Tibial artery (tissue), 4 donors: ENCODE measurements at regions not wholly inside any gene's neighbourhood (a gene's known extent, or its start where the extent isn't known, plus 50 kb on each side); places are given as distances from the start of the nearest gene placed in this dataset.

Experiments
- DNase-seq, 2 donors: peaks; one replicate each; pipeline ENCODE4 v3.0.0-alpha.2; 2019
- H3K27ac ChIP-seq, 2 donors: fragments of 200-600 bp; sonication (generic) in 1 of 2; 1 replicate in 1 of 2; 2 replicates in 1 of 2; pipeline ENCODE4 v1.5.1; 2018 to 2019; ENCODE audit warnings: mild to moderate bottlenecking in 1 of 2
- H3K27me3 ChIP-seq, 2 donors: fragments of 200-600 bp; sonication (generic) in 1 of 2; one replicate each; pipeline versions ENCODE4 v1.5.1 to v1.6.0; 2016 to 2019
- H3K36me3 ChIP-seq, 3 donors: fragments of 200-600 bp; sonication (generic) in 2 of 3; one replicate each; pipeline ENCODE4 v1.5.1; 2016 to 2019; ENCODE audit warnings: mild to moderate bottlenecking in 2 of 3
- H3K4me1 ChIP-seq, 4 donors: fragments of 200-600 bp; sonication (generic) in 2 of 4; 1 replicate in 3 of 4; 2 replicates in 1 of 4; pipeline ENCODE4 v1.5.1; 2016 to 2019
- H3K4me3 ChIP-seq, 2 donors: fragments of 200-600 bp; sonication (generic) in 1 of 2; 1 replicate in 1 of 2; 2 replicates in 1 of 2; pipeline ENCODE4 v1.5.1; 2018 to 2019; ENCODE audit warnings: mild to moderate bottlenecking in 2 of 2
- H3K9me3 ChIP-seq, 3 donors: fragments of 200-600 bp; sonication (generic) in 1 of 3; one replicate each; pipeline ENCODE4 v1.5.1; 2016 to 2019
- CTCF ChIP-seq, 2 experiments: fragments of 200-600 bp in 1 of 2; fragments of 450-650 bp in 1 of 2; IDR thresholded peaks; one replicate each; pipeline ENCODE4 v1.5.1; 2017 to 2019; ENCODE audit warnings: antibody characterized with exemption in 2 of 2, mild to moderate bottlenecking in 1 of 2, moderate library complexity in 1 of 2
- intact Hi-C: fragments of 100-400 bp; cut with DNase I; formaldehyde crosslinking; loops from one replicate; pipeline ENCODE4 v1.15.0; 2023; ENCODE audit warnings: low total_unique reads

- Histone ChIP-seq H3K27ac (no peak overlapping the region), H3K9me3 (no peaks in the 10 kb centered on the region), H3K4me3 (no peak overlapping the region), H3K27me3 (no peaks in the 10 kb centered on the region), H3K36me3 (no peaks in the 10 kb centered on the region), H3K4me1 (no peaks in the 10 kb centered on the region)
- intact Hi-C loops = no loop called here
- TF ChIP-seq CTCF (IDR thresholded peaks at IDR 0.05) = no peak
- DNase-seq = no peak
Measured at GRCh38 chr6:139485185-139485584, 110.7 kb upstream of the CITED2 start.

GRCh38 chr6:139483079-139483478 is 108.6 kb upstream of the CITED2 start:
- no peaks in the 10 kb centered on the region for H3K9me3 ChIP-seq
- H3K4me3 ChIP-seq = no peak overlapping the region
- no peaks in the 10 kb centered on the region for H3K36me3 ChIP-seq
- H3K27me3 ChIP-seq = no peaks in the 10 kb centered on the region
- DNase-seq = no peak
- H3K27ac ChIP-seq = no peak overlapping the region
- TF ChIP-seq CTCF (IDR thresholded peaks at IDR 0.05) = no peak
- intact Hi-C loops = no loop called here
- H3K4me1 ChIP-seq = no peaks in the 10 kb centered on the region

GRCh38 chr6:139482287-139482686 is 107.8 kb upstream of the CITED2 start:
- intact Hi-C loops = no loop called here
- Histone ChIP-seq H3K4me3 (no peak overlapping the region), H3K36me3 (no peaks in the 10 kb centered on the region), H3K4me1 (no peaks in the 10 kb centered on the region), H3K9me3 (no peaks in the 10 kb centered on the region), H3K27ac (no peak overlapping the region), H3K27me3 (no peaks in the 10 kb centered on the region)
- no peak for TF ChIP-seq CTCF (IDR thresholded peaks at IDR 0.05)
- no peak for DNase-seq

- H3K4me1 ChIP-seq = no peaks in the 10 kb centered on the region
- no peak overlapping the region for H3K27ac ChIP-seq
- no peak overlapping the region for H3K4me3 ChIP-seq
- intact Hi-C loops = no loop called here
- DNase-seq = no peak
- H3K27me3 ChIP-seq = no peaks in the 10 kb centered on the region
- no peak for TF ChIP-seq CTCF (IDR thresholded peaks at IDR 0.05)
- no peaks in the 10 kb centered on the region for H3K9me3 ChIP-seq
- H3K36me3 ChIP-seq = no peaks in the 10 kb centered on the region
Measured at GRCh38 chr6:139480356-139481165, 106.1 kb upstream of the CITED2 start.

- H3K9me3 ChIP-seq = no peaks in the 10 kb centered on the region
- no peaks in the 10 kb centered on the region for H3K27me3 ChIP-seq
- H3K36me3 ChIP-seq = no peaks in the 10 kb centered on the region
- H3K4me1 ChIP-seq = peaks cover 0 to 7% (median 4%) of the 10 kb centered on the region in 4 donors
- no peak overlapping the region for H3K27ac ChIP-seq
- no peak for DNase-seq
- no peak overlapping the region for H3K4me3 ChIP-seq
- intact Hi-C loops = no loop called here
- TF ChIP-seq CTCF (IDR thresholded peaks at IDR 0.05) = no peak
Measured at GRCh38 chr6:139479433-139480222, 105.2 kb upstream of the CITED2 start.
